ENCODE measurements at regions not wholly inside any gene's neighbourhood (a gene's known extent, or its start where the extent isn't known, plus 50 kb on each side); places are given as distances from the start of the nearest gene placed in this dataset.
A peak's percentile ranks its signal among the peaks of the same experiment; 100 is the strongest.

DNA sequence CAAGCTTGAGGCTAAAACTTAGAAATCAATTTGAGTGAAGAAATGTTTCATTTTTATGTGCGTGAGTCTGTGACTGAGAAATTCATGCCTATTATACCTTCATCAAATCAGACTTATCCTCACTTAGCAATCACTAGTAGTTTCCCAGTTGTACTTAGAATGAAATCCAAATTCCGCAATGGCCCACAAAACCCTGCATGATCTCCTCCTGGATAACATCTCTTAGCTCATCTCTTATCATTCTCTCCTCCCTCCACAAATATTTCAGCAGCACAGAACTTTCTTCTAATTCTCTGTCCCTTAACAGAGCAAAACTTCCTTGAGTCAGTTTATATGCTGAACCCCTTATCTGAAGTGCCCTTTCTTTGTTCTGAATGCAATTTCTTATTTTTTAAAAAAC lies 198.8 kb upstream of the TGFBR2 start:
- H3F3A ChIP-seq (ENCODE audit: low read depth): no peaks in the 10 kb centered on the region
- H4K20me1 ChIP-seq (ENCODE audit: low read depth): no peaks in the 10 kb centered on the region
- no peaks in the 10 kb centered on the region for H3K27me3 ChIP-seq
- H3K4me1 ChIP-seq: no peaks in the 10 kb centered on the region
- H3K4me3 ChIP-seq: no peak overlapping the region
- H3K36me3 ChIP-seq: no peaks in the 10 kb centered on the region
- no peak overlapping the region for H3K4me3 Mint-ChIP-seq
- no peaks in the 10 kb centered on the region for H3K4me1 Mint-ChIP-seq
- H3K36me3 Mint-ChIP-seq: no peaks in the 10 kb centered on the region
- DNase-seq (ENCODE audit: low spot score): no peak
- peaks cover 2% of the 10 kb centered on the region for H3K9me3 Mint-ChIP-seq
- no peaks in the 10 kb centered on the region for H3K9me3 ChIP-seq (ENCODE audit: low read depth)
- H3K27me3 Mint-ChIP-seq (ENCODE audit: insufficient read depth, low read depth): no peaks in the 10 kb centered on the region
- H3K9ac ChIP-seq: no peak overlapping the region
- no peak for TF ChIP-seq EZH2phosphoT487 (IDR thresholded peaks at IDR 0.05)
- TF ChIP-seq EZH2 (IDR thresholded peaks at IDR 0.05): no peak
- TF ChIP-seq, protein P1, sequence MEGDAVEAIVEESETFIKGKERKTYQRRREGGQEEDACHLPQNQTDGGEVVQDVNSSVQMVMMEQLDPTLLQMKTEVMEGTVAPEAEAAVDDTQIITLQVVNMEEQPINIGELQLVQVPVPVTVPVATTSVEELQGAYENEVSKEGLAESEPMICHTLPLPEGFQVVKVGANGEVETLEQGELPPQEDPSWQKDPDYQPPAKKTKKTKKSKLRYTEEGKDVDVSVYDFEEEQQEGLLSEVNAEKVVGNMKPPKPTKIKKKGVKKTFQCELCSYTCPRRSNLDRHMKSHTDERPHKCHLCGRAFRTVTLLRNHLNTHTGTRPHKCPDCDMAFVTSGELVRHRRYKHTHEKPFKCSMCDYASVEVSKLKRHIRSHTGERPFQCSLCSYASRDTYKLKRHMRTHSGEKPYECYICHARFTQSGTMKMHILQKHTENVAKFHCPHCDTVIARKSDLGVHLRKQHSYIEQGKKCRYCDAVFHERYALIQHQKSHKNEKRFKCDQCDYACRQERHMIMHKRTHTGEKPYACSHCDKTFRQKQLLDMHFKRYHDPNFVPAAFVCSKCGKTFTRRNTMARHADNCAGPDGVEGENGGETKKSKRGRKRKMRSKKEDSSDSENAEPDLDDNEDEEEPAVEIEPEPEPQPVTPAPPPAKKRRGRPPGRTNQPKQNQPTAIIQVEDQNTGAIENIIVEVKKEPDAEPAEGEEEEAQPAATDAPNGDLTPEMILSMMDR (IDR thresholded peaks at IDR 0.05): no peak
- no peak overlapping the region for H3K27ac Mint-ChIP-seq
- H3K4me2 ChIP-seq: no peak overlapping the region
- no peaks in the 10 kb centered on the region for H3K79me2 ChIP-seq (ENCODE audit: low read depth)
- no peak overlapping the region for H2AFZ ChIP-seq (replicated peaks)
- no peak overlapping the region for H3K27ac ChIP-seq

DNA sequence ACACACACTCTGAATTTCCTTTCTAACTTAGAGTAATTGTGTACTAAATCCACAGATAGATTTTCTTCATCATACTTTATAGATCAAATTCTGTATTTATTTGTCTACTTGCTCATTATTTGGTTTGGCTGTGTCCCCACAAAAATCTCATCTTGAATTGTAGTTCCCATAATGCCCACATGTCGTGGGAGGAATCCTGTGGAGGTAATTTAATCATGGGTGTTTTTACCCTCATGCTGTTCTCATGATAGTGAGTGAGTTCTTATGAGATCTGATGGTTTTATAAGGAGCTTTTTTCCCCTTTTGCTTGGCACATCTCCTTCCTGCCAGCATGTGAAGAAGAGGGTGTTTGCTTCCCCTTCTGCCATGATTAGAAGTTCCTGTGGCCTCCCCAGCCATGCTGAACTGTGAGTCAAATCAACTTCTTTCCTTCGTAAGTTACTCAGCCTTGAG lies 198.3 kb upstream of the TGFBR2 start:
- no peaks in the 10 kb centered on the region for H3K36me3 ChIP-seq
- no peak overlapping the region for H3K27ac Mint-ChIP-seq
- no peak overlapping the region for H3K27ac ChIP-seq
- no peaks in the 10 kb centered on the region for H3K79me2 ChIP-seq (ENCODE audit: low read depth)
- no peaks in the 10 kb centered on the region for H3K4me1 Mint-ChIP-seq
- H3K4me3 ChIP-seq: no peak overlapping the region
- no peaks in the 10 kb centered on the region for H3K9me3 ChIP-seq (ENCODE audit: low read depth)
- H3K9me3 Mint-ChIP-seq: peaks cover 2% of the 10 kb centered on the region
- no peaks in the 10 kb centered on the region for H4K20me1 ChIP-seq (ENCODE audit: low read depth)
- no peaks in the 10 kb centered on the region for H3K27me3 ChIP-seq
- H3K9ac ChIP-seq: no peak overlapping the region
- H3K27me3 Mint-ChIP-seq (ENCODE audit: insufficient read depth, low read depth): no peaks in the 10 kb centered on the region
- DNase-seq (ENCODE audit: low spot score): no peak
- no peaks in the 10 kb centered on the region for H3F3A ChIP-seq (ENCODE audit: low read depth)
- H3K36me3 Mint-ChIP-seq: no peaks in the 10 kb centered on the region
- peak overlapping the region; percentile 39 for H2AFZ ChIP-seq (replicated peaks)
- H3K4me3 Mint-ChIP-seq: no peak overlapping the region
- no peak overlapping the region for H3K4me2 ChIP-seq
- H3K4me1 ChIP-seq: no peaks in the 10 kb centered on the region
- TF ChIP-seq EZH2 (IDR thresholded peaks at IDR 0.05) (no peak), EZH2phosphoT487 (IDR thresholded peaks at IDR 0.05) (no peak)
- TF ChIP-seq, protein P1 (IDR thresholded peaks at IDR 0.05): no peak

GRCh38 chr3:30418443-30418842 lies 188.0 kb upstream of the TGFBR2 start:
- H3K4me2 ChIP-seq: no peak overlapping the region
- H3K27ac ChIP-seq: no peak overlapping the region
- TF ChIP-seq EZH2phosphoT487 (IDR thresholded peaks at IDR 0.05) (no peak), EZH2 (IDR thresholded peaks at IDR 0.05) (no peak)
- TF ChIP-seq, protein P1 (IDR thresholded peaks at IDR 0.05): no peak
- Mint-ChIP-seq H3K4me3 (no peak overlapping the region), H3K27ac (no peak overlapping the region), H3K4me1 (no peaks in the 10 kb centered on the region), H3K36me3 (no peaks in the 10 kb centered on the region), H3K27me3 (ENCODE audit: insufficient read depth, low read depth) (no peaks in the 10 kb centered on the region), H3K9me3 (no peaks in the 10 kb centered on the region)
- H3K9ac ChIP-seq: no peak overlapping the region
- no peaks in the 10 kb centered on the region for H3K36me3 ChIP-seq
- no peak overlapping the region for H2AFZ ChIP-seq (replicated peaks)
- no peaks in the 10 kb centered on the region for H3K9me3 ChIP-seq (ENCODE audit: low read depth)
- no peaks in the 10 kb centered on the region for H3K27me3 ChIP-seq
- no peaks in the 10 kb centered on the region for H3F3A ChIP-seq (ENCODE audit: low read depth)
- no peak overlapping the region for H3K4me3 ChIP-seq
- no peaks in the 10 kb centered on the region for H3K4me1 ChIP-seq
- H4K20me1 ChIP-seq (ENCODE audit: low read depth): no peaks in the 10 kb centered on the region
- DNase-seq (ENCODE audit: low spot score): no peak
- H3K79me2 ChIP-seq (ENCODE audit: low read depth): no peaks in the 10 kb centered on the region

All from neural progenitor cell (in vitro differentiated cells).